B cell (primary cell): ENCODE measurements at regions not wholly inside any gene's neighbourhood (a gene's known extent, or its start where the extent isn't known, plus 50 kb on each side); places are given as distances from the start of the nearest gene placed in this dataset.

Source experiments
- ATAC-seq: fragments of 200-7000 bp; cut with Tn5 transposase; one replicate; pipeline ENCODE4 v1.10.0; 2021; ENCODE audit warnings: low read depth, mild to moderate bottlenecking, moderate number of reproducible peaks, moderate library complexity
- CTCF ChIA-PET: fragments of 350-600 bp; sonication (Branson Sonifier 250); formaldehyde crosslinking; loops from one replicate; lab custom pipeline; 2021; ENCODE audit warnings: antibody characterized with exemption, inconsistent platforms; lab: Charles Lee
- POLR2A ChIA-PET: fragments of 350-600 bp; sonication (Branson Sonifier 250); formaldehyde crosslinking; loops from one replicate; lab custom pipeline; 2021; ENCODE audit warnings: antibody characterized with exemption; lab: Charles Lee
- DNase-seq: peaks from one replicate; pipeline ENCODE4 v3.0.0; 2013
- H2AFZ ChIP-seq: 2 replicates; pipeline ENCODE4 v1.6.1; 2012; ENCODE audit warnings: mild to moderate bottlenecking, low read depth, low read length; ENCODE audit not compliant: insufficient read depth, poor library complexity, severe bottlenecking
- H3K27ac ChIP-seq, 2 donors: 1 replicate in 1 of 2; 2 replicates in 1 of 2; pipeline ENCODE4 v1.5.1; 2012 to 2013; ENCODE audit warnings: low read length in 2 of 2, mild to moderate bottlenecking in 2 of 2, moderate library complexity in 1 of 2
- H3K27me3 ChIP-seq, 4 experiments: fragments of 200-600 bp in 1 of 4; sonication (generic) in 1 of 4; replicated peaks in 1 of 4; 1 replicate in 2 of 4; 2 replicates in 2 of 4; pipeline versions ENCODE4 v1.6.1 to v1.7.0; 2013 to 2016; ENCODE audit warnings: low read length in 3 of 4, mild to moderate bottlenecking in 2 of 4, mixed read lengths in 1 of 4, moderate library complexity in 1 of 4; ENCODE audit not compliant: insufficient read depth in 4 of 4, control insufficient read depth in 3 of 4; ENCODE audit errors: control extremely low read depth in 1 of 4
- H3K36me3 ChIP-seq, 2 experiments: replicated peaks in 1 of 2; 1 replicate in 1 of 2; 2 replicates in 1 of 2; pipeline versions ENCODE4 v1.6.1 to v1.7.1; 2013; ENCODE audit warnings: low read length in 1 of 2; ENCODE audit not compliant: insufficient read depth in 2 of 2, control insufficient read depth in 1 of 2; ENCODE audit errors: control extremely low read depth in 1 of 2, extremely low read depth in 1 of 2
- H3K4me1 ChIP-seq, 2 donors: fragments of 200-600 bp in 1 of 2; sonication (generic) in 1 of 2; 1 replicate in 1 of 2; 2 replicates in 1 of 2; pipeline versions ENCODE4 v1.5.1 to v1.6.1; 2013 to 2017; ENCODE audit warnings: low read length in 2 of 2; ENCODE audit not compliant: control insufficient read depth in 2 of 2, insufficient read depth in 2 of 2
- H3K4me2 ChIP-seq: replicated peaks from 2 replicates; pipeline ENCODE3; 2012; ENCODE audit warnings: mild to moderate bottlenecking, low read depth, low read length; ENCODE audit not compliant: poor library complexity, severe bottlenecking
- H3K4me3 ChIP-seq, 5 experiments: fragments of 200-600 bp in 1 of 5; sonication (generic) in 1 of 5; 1 replicate in 3 of 5; 2 replicates in 2 of 5; pipeline versions ENCODE4 v1.5.1 to v1.7.0; 2011 to 2016; ENCODE audit warnings: low read length in 4 of 5, mild to moderate bottlenecking in 4 of 5, low read depth in 2 of 5, control low read depth in 1 of 5, moderate library complexity in 1 of 5; ENCODE audit not compliant: insufficient read depth in 1 of 5; ENCODE audit errors: control extremely low read depth in 1 of 5, extremely low read depth in 1 of 5
- H3K79me2 ChIP-seq: fragments of 200-600 bp; sonication (generic); one replicate; pipeline ENCODE4 v1.6.0; 2016; ENCODE audit warnings: low read length; ENCODE audit not compliant: control insufficient read depth, insufficient read depth
- H3K9ac ChIP-seq: fragments of 200-600 bp; sonication (generic); 2 replicates; pipeline ENCODE4 v1.6.1; 2017; ENCODE audit warnings: mild to moderate bottlenecking, low read length, moderate library complexity
- H3K9me3 ChIP-seq, 3 donors: one replicate each; pipeline versions ENCODE4 v1.6.1 to v1.7.1; 2013; ENCODE audit warnings: low read length in 2 of 3; ENCODE audit not compliant: control insufficient read depth in 2 of 3, insufficient read depth in 1 of 3; ENCODE audit errors: control extremely low read depth in 1 of 3
- H4K20me1 ChIP-seq: 2 replicates; pipeline ENCODE4 v1.6.0; 2012; ENCODE audit warnings: mild to moderate bottlenecking, low read length; ENCODE audit not compliant: insufficient read depth, control insufficient read depth, poor library complexity, severe bottlenecking
- H3K27ac Mint-ChIP-seq: one replicate; pipeline ENCODE4 v1.8.0; 2021; ENCODE audit warnings: mixed read lengths
- H3K27me3 Mint-ChIP-seq: one replicate; pipeline ENCODE4 v1.8.0; 2021; ENCODE audit warnings: mixed read lengths
- H3K4me1 Mint-ChIP-seq: one replicate; pipeline ENCODE4 v1.8.0; 2021; ENCODE audit warnings: mixed read lengths
- H3K4me3 Mint-ChIP-seq: one replicate; pipeline ENCODE4 v1.8.0; 2021; ENCODE audit warnings: mixed read lengths
- H3K9me3 Mint-ChIP-seq: one replicate; pipeline ENCODE4 v1.8.0; 2022; ENCODE audit warnings: mixed read lengths; ENCODE audit not compliant: insufficient read depth
- EZH2 ChIP-seq: IDR thresholded peaks from 2 replicates; pipeline ENCODE4 v1.6.1; 2012; ENCODE audit warnings: borderline replicate concordance, low read depth, mild to moderate bottlenecking, moderate library complexity, low read length; ENCODE audit not compliant: insufficient read depth, poor library complexity, severe bottlenecking
- WGBS: methylation state at CpG from one replicate; pipeline ENCODE4 v1.1.5; 2013; ENCODE audit warnings: missing lambda C conversion rate; ENCODE audit not compliant: insufficient coverage; 5-methylcytosine and 5-hydroxymethylcytosine counted together
- intact Hi-C: fragments of 100-400 bp; cut with micrococcal nuclease; formaldehyde crosslinking; loops from one replicate; pipeline ENCODE4 v1.10.0; 2022
- TF ChIP-seq, protein P1 (sequence below): fragments of 200-600 bp; IDR thresholded peaks from one replicate; pipeline ENCODE4 v1.8.0; 2022; ENCODE audit warnings: antibody characterized with exemption, mild to moderate bottlenecking

- Histone ChIP-seq H3K79me2 (no peaks in the 10 kb centered on the region), H4K20me1 (no peaks in the 10 kb centered on the region), H3K27ac (no peak overlapping the region), H3K9me3 (peaks cover 0 to 3% (median 0%) of the 10 kb centered on the region in 3 donors), H3K9ac (no peak overlapping the region), H3K4me3 (no peak overlapping the region), H2AFZ (peak overlapping the region; percentile 25), H3K36me3 (no peaks in the 10 kb centered on the region), H3K4me2 (no peak overlapping the region), H3K27me3 (no peaks in the 10 kb centered on the region), H3K4me1 (no peaks in the 10 kb centered on the region)
- H3K27ac Mint-ChIP-seq: no peak overlapping the region
- 33% methylated on average over 7 of the region's 7 CpGs for WGBS
- H3K9me3 Mint-ChIP-seq: no peaks in the 10 kb centered on the region
- peaks cover 2% of the 10 kb centered on the region for H3K4me1 Mint-ChIP-seq
- ATAC-seq (no peak), DNase-seq (no peak)
- no peak overlapping the region for H3K4me3 Mint-ChIP-seq
- POLR2A ChIA-PET: no interaction called here
- TF ChIP-seq, protein P1, sequence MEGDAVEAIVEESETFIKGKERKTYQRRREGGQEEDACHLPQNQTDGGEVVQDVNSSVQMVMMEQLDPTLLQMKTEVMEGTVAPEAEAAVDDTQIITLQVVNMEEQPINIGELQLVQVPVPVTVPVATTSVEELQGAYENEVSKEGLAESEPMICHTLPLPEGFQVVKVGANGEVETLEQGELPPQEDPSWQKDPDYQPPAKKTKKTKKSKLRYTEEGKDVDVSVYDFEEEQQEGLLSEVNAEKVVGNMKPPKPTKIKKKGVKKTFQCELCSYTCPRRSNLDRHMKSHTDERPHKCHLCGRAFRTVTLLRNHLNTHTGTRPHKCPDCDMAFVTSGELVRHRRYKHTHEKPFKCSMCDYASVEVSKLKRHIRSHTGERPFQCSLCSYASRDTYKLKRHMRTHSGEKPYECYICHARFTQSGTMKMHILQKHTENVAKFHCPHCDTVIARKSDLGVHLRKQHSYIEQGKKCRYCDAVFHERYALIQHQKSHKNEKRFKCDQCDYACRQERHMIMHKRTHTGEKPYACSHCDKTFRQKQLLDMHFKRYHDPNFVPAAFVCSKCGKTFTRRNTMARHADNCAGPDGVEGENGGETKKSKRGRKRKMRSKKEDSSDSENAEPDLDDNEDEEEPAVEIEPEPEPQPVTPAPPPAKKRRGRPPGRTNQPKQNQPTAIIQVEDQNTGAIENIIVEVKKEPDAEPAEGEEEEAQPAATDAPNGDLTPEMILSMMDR: no peak
- no peak for TF ChIP-seq EZH2
- H3K27me3 Mint-ChIP-seq: peaks cover 3% of the 10 kb centered on the region
- intact Hi-C loops: no loop called here
- CTCF ChIA-PET: interaction anchor here (0.7 to 13.5 kb wide), 11 partner anchors 7 to 255 kb away, joined by 3 to 218 read pairs (median 11); partner anchors contain the start of gene FAM98B
Measured at GRCh38 chr15:38696109-38696727, 131.6 kb upstream of the RASGRP1 start.

- Histone ChIP-seq H3K79me2 (no peaks in the 10 kb centered on the region), H3K36me3 (no peaks in the 10 kb centered on the region), H3K4me2 (no peak overlapping the region), H3K9me3 (peaks cover 0 to 3% (median 0%) of the 10 kb centered on the region in 3 donors), H3K9ac (no peak overlapping the region), H4K20me1 (no peaks in the 10 kb centered on the region), H3K27me3 (no peaks in the 10 kb centered on the region), H3K27ac (no peak overlapping the region), H3K4me1 (no peaks in the 10 kb centered on the region), H2AFZ (no peak overlapping the region), H3K4me3 (no peak overlapping the region)
- Mint-ChIP-seq H3K27me3 (peaks cover 3% of the 10 kb centered on the region), H3K4me1 (peaks cover 2% of the 10 kb centered on the region), H3K27ac (no peak overlapping the region), H3K9me3 (no peaks in the 10 kb centered on the region), H3K4me3 (no peak overlapping the region)
- TF ChIP-seq, protein P1: no peak
- TF ChIP-seq EZH2: no peak
- ATAC-seq (no peak), DNase-seq (no peak)
- ChIA-PET CTCF (interaction anchor here (0.7 to 13.5 kb wide), 11 partner anchors 8 to 256 kb away, joined by 3 to 218 read pairs (median 11); partner anchors contain the start of gene FAM98B), POLR2A (no interaction called here)
- WGBS: 88% methylated on average over 1 of the region's 1 CpG
- intact Hi-C loops: no loop called here
Measured at GRCh38 chr15:38696790-38697495, 132.3 kb upstream of the RASGRP1 start.
